ENCODE measurements at regions not wholly inside any gene's neighbourhood (a gene's known extent, or its start where the extent isn't known, plus 50 kb on each side); places are given as distances from the start of the nearest gene placed in this dataset.

DNA sequence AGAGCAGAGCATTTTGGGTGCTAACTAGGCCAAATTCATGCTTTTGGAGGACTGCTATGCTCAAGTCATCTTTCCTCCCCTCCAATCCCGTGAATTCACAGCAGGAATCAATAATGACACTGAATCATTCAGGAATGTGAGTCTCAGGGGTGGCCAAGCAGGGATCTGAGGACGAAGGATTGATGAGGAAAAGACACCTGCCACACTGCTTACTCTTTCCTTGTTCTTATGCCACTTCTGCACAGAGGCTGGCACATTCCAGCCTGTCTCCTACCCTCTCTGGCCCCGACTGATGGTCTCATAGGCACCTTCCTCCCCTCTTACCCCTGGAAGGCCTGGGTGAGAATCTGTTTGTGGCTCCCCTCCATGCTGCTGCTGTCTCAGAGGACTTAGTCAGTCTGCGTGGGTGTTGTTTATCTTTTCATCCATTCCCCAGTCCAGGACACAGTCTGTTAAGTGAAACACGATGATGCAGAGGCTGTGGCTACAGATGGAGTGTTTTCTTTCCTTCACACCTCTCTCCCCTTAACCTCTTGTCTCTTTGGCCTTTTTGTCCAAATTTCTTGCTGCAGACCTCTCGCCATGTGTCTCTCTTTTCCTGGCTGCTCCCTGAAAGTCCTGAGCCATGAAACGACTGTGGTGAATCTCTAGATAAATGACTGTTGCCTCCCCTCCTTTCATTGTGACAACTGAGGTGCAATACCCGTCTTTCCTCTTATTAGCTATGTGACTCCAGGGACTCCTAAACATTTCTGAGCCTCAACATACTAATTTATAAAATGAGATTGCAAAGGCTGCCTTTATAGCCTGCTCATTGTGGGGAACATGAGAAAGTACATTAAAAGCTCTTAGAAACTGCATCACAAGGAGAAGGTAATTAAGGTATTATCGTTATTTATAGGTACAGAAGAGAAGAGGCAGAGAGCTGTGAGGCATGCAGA lies 86.9 kb downstream of the RDH14 start:
- TF ChIP-seq, protein P1, sequence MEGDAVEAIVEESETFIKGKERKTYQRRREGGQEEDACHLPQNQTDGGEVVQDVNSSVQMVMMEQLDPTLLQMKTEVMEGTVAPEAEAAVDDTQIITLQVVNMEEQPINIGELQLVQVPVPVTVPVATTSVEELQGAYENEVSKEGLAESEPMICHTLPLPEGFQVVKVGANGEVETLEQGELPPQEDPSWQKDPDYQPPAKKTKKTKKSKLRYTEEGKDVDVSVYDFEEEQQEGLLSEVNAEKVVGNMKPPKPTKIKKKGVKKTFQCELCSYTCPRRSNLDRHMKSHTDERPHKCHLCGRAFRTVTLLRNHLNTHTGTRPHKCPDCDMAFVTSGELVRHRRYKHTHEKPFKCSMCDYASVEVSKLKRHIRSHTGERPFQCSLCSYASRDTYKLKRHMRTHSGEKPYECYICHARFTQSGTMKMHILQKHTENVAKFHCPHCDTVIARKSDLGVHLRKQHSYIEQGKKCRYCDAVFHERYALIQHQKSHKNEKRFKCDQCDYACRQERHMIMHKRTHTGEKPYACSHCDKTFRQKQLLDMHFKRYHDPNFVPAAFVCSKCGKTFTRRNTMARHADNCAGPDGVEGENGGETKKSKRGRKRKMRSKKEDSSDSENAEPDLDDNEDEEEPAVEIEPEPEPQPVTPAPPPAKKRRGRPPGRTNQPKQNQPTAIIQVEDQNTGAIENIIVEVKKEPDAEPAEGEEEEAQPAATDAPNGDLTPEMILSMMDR (IDR thresholded peaks at IDR 0.05; ENCODE audit: low read length, missing control alignments), result no peak
- DNase-seq (ENCODE audit: low read depth), result peak; percentile 66

DNA sequence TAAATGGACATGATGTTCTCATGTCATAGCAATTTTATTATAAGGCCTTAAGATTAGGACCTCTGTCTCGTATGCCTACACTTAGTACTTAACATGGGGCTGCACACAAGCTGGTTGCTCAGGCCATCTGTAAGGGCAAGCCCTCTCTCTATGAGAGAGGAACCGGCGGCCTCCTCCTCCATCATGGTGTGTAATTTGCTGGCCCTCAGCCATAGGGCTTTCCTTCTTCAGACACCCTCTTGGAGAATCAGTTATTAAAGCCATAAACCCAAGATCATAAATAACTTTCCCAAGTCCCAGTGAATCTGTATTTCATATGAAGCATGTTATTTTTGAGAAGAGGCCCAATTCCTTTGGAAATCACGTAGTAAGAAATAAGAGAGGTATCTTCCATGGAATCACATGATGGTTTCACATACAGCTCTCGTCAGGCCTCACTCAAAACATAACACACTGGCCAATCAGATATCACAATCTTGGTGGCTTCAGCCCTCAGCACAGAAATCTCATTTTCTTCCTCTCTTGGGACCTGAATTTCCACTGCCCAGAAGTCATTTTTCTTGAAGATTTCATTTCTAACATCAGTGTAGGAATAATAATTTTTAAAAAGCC lies 92.6 kb downstream of the RDH14 start:
- no peak for DNase-seq (ENCODE audit: low read depth)
- TF ChIP-seq, protein P1 (IDR thresholded peaks at IDR 0.05; ENCODE audit: low read length, missing control alignments), result no peak
- no peak overlapping the region for H3K4me3 ChIP-seq (replicated peaks; ENCODE audit: low read depth, low read length)

More for the DNA sequence above, 86.9 kb downstream of the RDH14 start:
- no peak overlapping the region for H3K4me3 ChIP-seq (replicated peaks; ENCODE audit: low read depth, low read length)

DNA sequence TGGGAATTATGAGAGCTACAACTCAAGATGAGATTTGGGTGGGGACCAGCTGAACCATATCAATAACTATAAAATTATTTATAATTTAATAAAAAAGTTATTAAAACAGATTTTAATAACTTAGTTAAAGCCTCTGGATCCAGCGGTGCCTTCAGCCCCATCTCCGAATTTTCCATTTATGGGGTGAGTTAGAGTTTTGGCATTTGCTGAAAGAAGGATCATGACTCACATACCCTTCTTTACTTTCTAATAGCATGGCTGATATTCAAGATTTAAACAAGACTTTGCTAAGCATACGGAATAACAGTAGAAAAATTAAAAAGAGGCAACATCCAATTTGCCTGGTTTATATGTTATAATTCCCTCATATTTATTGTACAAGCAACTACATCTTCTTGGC lies 94.5 kb downstream of the RDH14 start:
- no peak for DNase-seq (ENCODE audit: low read depth)
- TF ChIP-seq, protein P1 (IDR thresholded peaks at IDR 0.05; ENCODE audit: low read length, missing control alignments), result no peak
- no peak overlapping the region for H3K4me3 ChIP-seq (replicated peaks; ENCODE audit: low read depth, low read length)

DNA sequence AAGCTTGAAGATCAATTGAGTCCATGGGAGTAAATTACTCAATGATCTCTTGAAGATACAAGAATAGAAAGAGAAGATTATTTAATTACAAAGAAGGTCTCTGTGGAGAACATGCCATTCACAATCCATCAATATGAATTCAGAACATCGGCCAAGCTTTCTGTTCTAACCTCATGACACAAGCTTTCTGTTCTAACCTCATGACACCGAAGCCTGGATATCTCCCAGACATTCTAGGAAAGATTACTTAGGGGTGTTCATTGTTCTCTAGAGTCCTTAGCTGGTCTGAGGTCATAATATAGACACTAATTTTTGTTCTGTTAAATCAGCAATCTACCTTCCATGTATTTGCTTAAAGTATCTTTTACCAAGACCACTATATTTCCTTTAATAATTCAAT lies 95.5 kb downstream of the RDH14 start:
- TF ChIP-seq, protein P1 (IDR thresholded peaks at IDR 0.05; ENCODE audit: low read length, missing control alignments), result no peak
- DNase-seq (ENCODE audit: low read depth), result no peak
- H3K4me3 ChIP-seq (replicated peaks; ENCODE audit: low read depth, low read length), result no peak overlapping the region

DNA sequence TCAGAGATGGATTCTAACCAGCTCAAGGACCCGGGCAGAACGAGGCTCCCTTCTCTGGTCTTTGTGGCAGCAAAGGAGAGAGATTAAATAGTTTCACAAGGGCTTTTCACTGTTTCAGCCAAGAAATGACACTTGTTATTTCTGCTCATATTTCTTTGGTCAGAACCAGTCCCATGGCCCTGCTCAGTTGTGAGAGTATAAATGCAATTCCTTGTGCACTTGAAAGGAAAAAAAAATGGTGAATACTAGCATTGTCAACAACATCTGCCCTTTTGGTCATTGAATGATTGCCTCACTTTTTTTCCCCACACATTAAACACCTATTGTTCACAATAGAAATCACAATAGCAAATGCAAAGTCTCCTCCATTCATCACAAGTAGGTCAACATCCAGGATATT lies 104.4 kb downstream of the RDH14 start:
- H3K4me3 ChIP-seq (replicated peaks; ENCODE audit: low read depth, low read length), result no peak overlapping the region
- no peak for DNase-seq (ENCODE audit: low read depth)
- TF ChIP-seq, protein P1 (IDR thresholded peaks at IDR 0.05; ENCODE audit: low read length, missing control alignments), result no peak

DNA sequence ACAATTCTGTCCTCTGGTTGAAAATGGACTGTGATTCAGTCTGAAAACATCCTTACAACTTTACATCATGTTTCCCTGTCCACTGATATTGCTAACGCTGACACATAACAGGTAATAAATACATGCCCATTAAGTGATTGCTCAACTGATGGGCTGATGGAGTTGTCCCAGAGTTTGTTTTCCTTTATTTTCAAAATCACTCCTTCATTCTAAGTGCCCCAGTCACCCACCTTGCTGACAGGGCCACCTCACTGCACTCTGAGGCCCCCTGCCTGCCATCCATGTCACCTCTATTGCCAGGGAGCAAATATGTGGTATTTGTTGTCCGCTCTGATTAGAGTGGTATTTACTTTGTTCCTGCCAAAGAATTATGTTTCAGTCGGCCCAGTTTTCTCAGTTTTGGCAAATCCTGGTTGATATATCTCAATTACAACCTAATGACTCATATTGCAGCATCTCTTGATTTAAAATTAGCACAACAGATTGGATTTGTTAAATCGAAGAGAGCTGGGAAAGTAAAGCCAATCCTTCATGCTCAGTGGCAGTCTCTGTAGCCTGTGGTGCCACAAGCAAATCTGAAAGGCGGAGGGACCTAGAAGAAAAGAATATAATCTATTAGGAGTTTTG lies 105.1 kb downstream of the RDH14 start:
- no peak overlapping the region for H3K4me3 ChIP-seq (replicated peaks; ENCODE audit: low read depth, low read length)
- peak; percentile 59 for DNase-seq (ENCODE audit: low read depth)
- TF ChIP-seq, protein P1 (IDR thresholded peaks at IDR 0.05; ENCODE audit: low read length, missing control alignments), result peak; percentile 46

Data from fibroblast of pulmonary artery (primary cell).